Fibroblast of skin of left quadriceps (primary cell): ENCODE measurements at regions not wholly inside any gene's neighbourhood (a gene's known extent, or its start where the extent isn't known, plus 50 kb on each side); places are given as distances from the start of the nearest gene placed in this dataset.
"Not testable (repeated sequence)": the region's sequence is repeated elsewhere in the genome, so short reads cannot be mapped to it uniquely, and the experiment has no call there.

Experiments
- DNase-seq, 2 experiments: peaks; one replicate each; pipeline ENCODE4 v3.0.0-alpha.2; 2013; ENCODE audit warnings: low read depth in 2 of 2

DNA sequence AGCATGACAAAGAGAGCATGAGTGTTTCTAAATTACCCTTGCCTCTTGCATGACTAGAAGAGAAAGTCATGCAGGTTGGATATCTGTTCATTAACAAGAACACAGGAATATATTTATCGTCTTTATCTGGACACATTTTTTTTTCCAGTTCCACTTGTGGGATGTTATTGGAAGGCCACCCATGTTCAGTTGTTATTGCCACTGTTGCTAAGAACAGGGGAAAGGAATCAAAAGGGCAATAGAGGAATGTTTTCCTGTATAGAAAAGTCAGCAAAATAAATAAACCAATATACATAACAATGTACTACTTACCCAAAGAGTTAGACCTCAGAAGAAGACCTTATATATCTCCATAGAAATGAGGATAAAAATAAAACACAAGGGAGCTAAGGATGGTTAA is 270.1 kb downstream of the QDPR start:
- DNase-seq, result no peak

DNA sequence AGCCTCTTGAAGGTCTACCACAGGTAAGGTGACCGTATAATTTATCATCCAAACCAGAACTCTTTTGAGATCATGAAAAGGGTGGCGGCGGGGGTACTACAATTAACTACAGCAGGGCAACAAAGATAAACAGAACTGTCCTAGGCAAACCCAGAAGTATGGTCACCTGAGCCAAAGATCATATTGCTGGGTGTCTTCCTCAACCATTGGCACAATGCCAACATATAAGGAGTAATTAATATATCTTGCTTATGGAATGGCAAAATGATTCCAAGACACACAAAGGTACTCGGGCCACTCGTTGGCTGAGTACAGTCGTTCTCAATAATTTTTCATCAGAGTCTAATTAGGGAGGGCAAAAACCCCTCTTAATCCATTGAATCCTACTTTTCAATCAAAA is 273.3 kb downstream of the QDPR start:
- DNase-seq, result no peak

DNA sequence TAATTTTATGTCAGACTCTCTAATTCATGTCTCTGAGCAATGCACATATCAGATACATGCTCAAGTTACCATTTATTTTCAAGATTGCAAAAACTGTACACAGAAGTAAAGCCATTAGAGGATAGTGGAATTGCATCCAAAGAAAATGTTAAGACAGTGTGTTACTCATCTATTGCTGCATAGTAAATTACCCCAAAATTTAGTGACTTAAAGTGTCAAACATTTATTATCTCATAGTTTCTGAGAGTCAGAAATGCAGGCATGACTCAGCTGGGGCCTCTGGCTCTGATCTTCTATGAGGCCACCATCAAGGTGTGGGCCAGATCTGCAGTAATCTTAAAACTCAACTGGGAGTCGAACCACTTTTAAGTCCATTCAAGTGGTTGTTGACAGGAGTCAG is 275.2 kb downstream of the QDPR start:
- peak; percentile 62 to 66 for DNase-seq

DNA sequence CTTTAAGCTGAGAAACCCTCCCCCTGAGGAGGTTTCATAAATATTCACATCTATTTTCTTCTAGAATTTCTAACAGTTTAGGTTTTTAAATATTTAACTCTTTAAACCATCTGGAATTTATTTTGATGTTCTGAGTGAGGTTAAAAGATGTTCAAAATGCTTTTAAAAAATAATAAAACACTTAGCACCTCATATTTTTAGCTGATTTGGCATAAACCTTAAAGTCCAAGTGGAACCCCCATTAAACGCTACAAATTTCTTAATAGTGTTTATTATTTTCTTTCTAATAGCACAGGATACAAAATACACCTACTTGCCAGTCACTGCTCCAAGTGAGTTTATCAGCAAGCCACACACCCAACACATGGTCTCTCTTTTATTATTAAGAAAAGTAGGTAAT is 277.2 kb downstream of the QDPR start:
- DNase-seq, result no peak

DNA sequence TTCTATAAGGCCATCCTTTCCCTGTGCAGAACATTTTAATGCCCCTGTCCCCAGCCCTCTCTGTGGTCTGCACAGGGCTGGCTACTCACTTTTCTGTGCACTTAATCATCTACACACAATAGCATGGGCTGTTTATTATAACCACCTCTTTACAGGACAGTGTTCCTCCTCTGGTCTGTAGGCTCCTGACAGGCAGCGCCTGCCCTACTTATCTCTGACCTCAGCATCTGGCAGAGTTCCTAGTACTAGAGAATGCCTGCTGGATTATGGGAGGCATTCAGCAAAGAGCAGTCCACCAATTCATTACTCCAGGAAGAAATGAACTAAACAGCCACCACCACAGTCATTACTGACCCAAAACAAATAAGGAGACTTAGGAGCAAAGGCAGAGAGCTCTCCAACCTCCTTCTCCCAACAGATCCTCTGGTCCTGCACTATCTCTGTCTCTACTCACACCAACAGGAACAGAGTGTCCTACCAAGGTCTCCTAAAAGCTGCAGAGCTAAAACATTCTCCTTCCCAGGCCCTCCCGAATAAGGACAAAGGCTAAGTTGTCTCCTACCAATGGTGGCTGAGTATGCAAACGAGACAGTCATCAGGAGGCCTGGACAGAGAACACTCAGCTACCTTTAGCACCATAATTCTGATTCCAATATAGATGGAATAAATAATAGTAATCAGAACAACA is 279.2 kb downstream of the QDPR start:
- peak; percentile 38 to 48 for DNase-seq

DNA sequence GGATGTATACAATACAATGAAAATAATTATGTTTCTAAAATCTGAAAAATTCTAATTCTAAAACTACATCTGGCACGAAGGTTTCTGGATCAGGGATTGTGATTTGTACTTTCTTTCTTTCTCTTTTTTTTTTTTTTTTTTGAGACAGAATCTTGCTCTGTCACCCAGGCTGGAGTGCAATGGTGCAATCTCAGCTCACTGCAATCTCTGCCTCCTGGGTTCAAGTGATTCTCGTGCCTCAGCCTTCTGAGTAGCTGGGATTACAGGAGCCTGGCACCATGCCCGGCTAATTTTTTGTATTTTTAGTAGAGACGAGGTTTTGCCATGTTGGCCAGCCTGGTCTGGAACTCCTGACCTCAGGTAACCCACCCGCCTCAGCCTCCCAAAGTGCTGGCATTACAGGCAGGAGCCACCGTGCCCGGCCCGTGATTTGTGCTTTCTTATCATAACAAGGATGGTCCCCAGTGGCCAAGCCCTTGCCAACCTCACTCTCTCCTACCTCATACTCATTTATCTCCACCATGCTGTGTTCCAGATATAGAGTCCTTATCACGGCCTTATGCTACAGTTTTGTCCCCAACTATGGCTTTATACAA is 279.9 kb downstream of the QDPR start:
- not testable (repeated sequence) for DNase-seq

DNA sequence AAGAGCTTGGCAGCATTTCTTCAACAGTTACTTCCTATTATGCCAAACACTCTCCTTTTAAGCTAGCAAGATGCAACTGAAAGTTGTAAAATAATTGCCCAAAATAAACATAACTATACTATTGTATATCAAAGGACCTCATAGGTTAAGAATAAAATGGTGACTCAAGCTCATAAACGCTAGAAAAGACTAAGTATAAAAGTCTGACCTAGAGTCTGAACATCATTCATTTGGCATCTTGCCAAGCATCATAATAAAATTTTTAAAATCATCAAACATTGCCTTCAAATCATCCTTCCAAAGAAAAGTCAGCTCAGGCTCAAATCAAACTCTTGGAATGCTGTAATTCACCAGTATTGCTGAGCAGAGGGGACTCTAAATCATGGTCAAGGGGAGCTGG is 281.2 kb downstream of the QDPR start:
- no peak for DNase-seq

DNA sequence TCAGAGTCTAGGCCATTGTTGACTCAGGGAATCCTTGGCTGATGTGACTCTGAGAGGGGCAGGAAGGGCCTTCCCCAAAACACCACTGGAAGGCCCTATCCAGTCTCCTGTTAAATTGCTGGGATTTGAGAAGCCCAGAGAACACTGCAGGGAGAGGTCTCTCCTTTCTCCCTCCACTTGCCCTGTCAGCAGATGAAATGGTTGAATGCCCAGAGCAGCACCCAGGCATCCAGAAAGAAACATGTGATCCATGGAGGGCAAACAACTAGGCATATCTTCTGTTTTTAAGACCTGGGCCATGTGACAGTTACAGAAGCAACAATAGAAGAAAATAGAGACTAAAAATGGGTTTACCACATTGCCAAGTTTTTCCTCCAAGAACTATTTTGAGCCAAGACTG is 291.1 kb downstream of the QDPR start:
- no peak for DNase-seq

DNA sequence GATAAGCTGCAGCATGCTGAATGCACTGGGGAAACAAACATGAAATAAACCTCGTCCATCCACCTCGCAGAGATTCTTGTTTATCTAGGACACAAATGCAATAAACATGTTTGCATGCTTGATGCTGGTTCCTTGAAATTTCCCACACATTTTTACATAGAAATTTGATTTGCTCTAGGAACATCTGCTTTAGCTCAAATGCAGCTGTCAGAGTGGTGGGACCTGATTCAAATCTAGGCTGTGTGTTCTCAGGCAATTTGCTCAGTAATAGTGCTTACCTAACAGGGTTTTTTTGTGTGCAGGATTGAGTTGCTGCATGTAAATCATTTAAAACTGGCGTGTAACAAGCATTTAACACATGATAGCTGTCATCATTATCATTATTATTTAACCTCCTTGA is 293.1 kb downstream of the QDPR start:
- DNase-seq, result no peak

DNA sequence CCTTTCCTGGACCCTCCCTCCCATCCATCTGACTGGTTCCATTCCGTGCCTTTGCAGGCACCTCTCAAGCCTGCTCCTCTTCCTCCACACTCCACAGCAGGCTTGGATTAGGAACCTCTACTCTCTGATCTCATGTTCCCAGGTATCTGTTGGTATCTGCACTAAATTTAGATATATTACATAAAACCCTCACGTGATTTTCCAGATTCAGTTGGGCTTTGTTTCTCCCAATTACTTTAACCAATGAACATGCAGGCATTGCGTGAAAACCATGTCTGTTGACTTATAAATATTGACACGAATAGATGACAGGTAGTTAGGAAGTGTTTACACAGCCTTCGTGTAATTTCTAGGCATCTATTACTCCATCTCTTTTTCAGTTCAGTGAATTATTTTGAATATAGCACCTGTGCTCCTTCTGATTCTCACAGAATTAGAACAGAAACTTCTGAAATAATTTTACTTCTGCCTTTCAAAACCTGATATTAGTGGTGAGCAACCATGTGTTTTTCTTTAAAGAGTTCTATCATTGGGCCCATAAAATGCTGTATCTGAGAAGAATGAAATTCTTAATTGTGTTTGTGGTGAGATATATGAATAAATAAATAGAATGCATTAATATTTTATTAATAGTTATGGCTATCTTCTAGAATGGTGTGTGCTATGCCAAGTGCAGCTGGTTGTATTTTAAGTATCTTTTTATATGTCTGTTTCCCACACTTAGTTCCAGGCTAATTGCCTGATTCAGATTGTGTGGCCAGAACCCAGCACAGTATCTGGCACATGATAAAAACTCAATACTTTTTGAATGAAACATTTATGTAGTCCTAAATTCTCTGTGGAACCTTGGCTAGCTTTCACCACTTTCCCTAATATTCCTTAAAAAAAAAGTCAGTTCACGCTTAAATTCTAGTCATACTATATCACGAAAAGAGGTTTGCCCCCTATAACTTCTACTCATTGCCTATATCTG is 304.8 kb downstream of the QDPR start:
- no peak for DNase-seq

DNA sequence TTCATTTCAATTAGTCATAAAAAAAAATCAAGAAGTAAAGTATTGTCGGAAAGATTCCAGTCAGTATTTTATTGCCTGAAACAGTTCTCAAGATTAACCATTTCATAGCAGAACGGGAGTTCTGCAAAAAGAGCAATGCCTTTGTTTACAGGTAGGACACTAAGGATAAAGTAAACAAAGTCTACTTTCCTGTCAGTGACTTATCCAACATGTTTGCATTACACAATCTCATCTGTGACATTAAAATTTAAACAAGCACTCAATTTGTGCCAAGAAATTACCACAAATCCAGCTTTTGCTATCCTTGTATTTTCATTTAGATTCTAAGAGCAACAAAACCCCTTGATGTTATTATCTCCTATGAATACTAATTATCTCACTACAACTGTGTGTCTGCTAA is 306.5 kb upstream of the LDB2 start:
- no peak for DNase-seq

DNA sequence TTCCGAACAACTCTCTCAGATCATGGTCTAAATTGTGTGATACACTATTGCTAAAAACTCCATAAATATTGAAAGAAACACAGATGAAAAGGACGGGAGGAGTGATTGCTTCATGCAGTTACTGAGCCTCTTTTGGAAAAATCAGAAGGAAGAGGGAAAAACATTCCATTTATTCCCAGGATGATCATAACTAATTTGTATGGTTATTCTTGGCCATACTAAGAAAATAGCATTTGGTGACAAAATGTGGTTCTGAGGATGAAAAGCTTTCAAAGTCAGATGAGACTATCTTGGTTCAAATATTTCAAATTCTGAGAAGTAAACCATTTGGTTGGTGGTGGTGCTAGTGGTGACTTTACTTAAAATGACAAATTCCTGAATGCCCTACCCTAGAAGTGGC is 305.4 kb upstream of the LDB2 start:
- no peak for DNase-seq

DNA sequence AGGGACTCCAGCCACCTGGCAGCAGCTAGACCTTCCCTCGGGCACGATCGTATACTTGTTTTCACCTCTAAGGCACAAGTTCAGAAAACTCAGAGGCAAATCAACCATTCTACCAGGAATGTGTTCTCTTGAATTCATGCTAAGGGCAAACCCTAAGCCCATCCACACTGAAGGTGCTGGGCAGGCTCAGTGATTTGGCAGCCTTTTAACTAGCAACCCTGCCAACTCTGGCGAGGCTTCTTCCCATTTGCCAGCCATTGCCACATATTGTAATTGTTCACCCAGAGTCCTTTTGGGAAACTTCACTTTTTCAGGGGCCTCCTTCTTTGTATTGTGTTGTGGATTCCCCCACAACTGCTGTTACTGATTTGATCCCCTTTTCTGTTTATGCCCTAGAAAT is 298.6 kb upstream of the LDB2 start:
- no peak for DNase-seq

DNA sequence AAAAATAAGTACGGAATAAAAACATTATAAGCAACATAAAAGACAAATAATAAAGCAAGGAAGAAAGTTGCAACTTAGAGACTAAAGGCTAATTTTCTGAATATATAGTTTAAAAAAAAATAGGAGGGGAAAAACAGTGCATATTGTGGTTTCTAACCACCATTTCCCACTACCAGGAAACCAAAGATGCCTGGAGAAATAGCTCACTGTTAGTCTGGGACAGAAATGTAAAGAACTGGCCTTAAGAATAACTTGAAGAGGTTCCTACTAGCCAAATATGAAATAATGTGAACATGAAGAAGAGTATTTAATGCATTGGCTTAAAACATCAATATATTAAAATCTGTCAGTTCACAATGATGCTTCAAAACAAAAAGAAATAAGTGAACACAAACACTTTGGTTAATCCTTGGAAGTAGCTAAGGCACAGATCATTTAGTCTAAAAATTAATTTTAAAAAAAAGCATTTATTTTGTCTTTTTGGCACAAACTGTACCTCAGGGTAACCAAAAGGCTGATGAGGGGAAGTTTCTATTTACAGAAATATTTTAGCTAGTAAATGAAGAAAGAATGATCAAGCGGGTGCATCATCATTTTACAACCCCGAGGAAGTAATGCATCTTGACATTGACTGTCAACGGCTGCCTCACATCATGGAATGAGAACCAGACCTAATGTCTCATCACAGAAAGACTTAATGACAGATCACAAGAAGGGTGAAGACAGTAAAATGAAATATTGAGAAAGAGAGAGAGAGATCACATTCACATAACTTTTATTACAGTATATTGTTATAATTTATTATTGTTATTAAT is 297.2 kb upstream of the LDB2 start:
- DNase-seq, result peak in 1 of 2 experiments; percentile 44

DNA sequence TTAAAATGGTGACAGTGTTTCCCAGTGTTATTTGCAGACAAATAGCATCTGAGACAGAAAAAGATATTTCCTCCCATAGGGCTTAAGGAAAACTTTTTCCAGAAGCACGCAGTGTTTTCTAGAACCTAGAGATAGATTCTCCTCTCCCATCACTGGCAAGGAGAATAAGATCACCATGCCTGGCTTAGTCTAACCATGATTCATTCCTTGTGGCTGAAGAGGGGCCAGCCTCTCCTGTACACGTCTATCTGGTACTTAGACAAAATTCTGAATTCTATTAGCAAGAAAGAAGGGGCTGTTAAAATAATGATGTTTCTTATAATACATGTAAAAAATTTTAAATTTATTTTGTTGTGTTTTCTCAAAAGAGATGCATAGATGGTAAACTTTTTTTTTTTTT is 296.1 kb upstream of the LDB2 start:
- no peak for DNase-seq

DNA sequence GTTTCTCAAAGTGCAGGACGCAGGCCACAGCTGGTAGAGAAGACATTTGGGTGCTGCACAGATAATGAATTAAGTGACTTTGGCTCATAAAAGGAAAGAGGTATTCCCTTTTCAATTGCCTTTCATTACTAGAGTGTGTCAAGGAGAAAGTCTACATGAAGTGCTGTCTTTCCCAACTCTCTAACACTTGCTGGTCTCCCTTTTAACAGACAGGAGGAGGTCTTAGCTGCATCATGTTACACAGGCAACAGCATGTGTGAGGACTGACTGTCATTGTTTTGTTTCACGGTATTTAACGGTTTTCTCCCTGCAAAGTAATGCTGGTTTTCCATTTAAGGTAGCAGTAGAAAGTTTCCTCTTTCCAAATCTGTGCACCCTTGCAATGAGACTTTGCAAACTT is 291.3 kb upstream of the LDB2 start:
- DNase-seq, result no peak

DNA sequence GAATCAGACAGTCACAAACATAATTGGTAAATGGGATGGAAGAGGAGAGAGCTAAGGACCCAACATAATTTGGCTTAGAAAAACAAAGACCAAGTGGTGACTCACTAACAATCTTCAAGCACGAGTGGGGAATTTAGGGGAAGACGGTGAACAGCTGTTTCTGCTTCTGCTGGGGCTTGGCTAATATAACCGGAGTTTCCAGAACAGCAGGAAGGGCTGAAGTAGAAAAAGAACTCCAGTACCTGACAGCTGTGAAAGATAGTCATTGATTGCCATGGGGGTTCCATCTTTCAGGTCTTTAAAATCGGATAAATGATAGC is 290.9 kb upstream of the LDB2 start:
- peak; percentile 69 to 73 for DNase-seq

DNA sequence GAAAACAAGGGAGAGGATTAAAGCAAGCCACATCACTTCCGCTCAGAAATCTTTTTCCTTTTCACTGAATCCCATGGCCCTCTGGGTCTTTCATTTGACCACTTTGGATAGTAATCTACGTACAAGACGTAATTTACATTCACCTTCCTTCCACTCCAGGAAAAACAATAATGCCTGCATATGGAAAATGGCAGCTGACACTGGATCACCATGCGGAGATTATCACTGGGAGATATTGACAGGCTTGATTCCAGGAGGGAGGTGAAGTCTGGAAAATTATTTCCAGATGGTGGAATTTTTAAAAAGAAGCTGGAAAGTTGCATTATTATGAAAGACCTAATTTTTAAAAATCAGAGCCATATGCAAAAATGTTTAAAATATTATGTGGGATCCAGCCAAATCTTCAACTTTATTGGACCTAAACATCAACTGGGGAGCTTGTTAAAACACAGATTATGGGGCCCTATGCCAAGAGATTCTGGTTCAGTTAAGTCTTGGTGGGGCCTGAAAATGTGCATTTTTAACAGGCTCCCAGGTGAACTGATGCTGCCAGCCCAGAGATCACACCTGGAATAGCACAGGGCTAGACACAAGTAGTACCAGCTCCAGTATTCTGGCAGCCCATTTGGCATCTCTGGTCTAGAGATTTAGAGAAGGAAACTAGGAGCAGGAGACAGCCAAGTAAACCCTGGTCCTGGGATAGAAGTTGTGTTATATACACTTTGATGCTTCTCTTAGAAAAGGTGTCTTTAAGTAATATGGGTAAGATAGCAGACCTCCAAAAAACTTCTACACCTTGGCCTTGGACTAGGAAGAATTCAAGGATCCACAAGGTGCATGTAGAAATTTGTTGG is 290.3 kb upstream of the LDB2 start:
- peak; percentile 57 to 58 for DNase-seq

DNA sequence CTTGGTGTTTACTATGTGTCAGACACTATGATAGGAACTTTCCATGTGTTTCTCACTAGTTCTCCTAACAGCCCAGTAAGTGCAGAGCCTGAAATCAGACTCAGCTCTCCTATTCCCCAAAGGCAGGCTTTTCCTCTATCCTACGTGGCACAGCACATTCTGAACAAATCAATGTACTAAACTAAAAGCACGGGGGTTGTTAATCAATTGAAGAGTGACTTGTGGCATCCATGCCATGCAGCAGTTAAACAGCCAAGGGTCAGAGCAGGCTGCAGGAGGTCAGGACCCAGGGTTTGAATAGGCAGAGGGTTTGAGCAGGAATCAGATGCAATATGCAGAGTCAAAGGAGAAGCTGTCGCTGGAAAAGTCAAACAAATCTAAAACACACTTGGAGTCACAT is 289.7 kb upstream of the LDB2 start:
- no peak for DNase-seq

DNA sequence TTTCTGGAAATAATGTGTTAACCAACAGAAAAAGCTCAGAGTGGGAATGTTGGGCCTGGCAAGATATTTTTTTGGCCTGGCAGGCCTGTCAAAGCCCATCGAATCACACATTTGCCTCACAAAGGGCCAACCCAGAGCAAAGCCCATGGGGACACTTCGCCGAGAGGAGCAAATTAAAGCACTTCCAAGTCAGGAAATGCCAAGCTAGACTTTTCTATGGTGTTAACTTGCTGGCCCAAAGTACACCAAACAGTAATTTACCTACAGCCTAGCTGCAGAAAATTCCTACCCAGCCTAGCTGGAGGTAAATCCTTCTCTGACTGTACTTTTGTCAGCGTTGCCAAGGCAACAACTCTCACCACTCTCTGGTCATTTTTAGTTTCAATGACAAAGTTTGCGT is 288.6 kb upstream of the LDB2 start:
- no peak for DNase-seq

DNA sequence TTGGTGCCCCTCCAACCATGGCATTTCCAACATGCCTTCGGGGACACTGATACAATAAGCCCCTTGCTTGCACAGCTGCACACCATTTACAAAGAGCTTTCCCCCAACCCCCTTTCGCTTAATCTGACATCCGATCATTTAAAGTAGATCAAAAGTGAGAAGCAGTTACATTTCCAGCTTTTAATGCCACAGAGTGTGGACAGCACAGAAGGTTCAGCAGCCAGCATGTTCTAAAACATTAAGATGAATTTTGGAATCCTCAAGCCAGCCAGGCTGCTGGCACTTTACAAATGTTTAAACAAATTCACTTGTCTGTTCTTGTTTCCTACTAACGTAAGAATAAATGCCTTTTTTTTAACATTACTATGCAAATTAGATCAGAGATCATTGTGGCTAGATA is 284.4 kb upstream of the LDB2 start:
- DNase-seq, result no peak
